Heart left ventricle (tissue), 13 donors: ENCODE measurements at regions not wholly inside any gene's neighbourhood (a gene's known extent, or its start where the extent isn't known, plus 50 kb on each side); places are given as distances from the start of the nearest gene placed in this dataset.

Experiments
- POLR2A ChIP-seq, 2 donors: fragments of 450-650 bp; IDR thresholded peaks; one replicate each; pipeline ENCODE4 v1.6.1; 2017; ENCODE audit warnings: antibody characterized with exemption in 2 of 2, mild to moderate bottlenecking in 2 of 2, moderate library complexity in 2 of 2
- TF ChIP-seq, protein P1 (sequence below), 12 donors: fragments of 200-600 bp; sonication (generic) in 4 of 12; IDR thresholded peaks; one replicate each; pipeline versions ENCODE4 v1.5.0 to v1.8.0; 2018 to 2022; ENCODE audit warnings: antibody characterized with exemption in 12 of 12, mild to moderate bottlenecking in 5 of 12
- donor health status: ischemic (EF 13 %, LVEDD 7.1; RV severe dilation, severe dysfunction).
- donor health status: DM: no; HTN: yes; CAD: no.
- donor health status: DM: no; HTN: no; CAD: no.
- donor health status: ischemic (EF 25% LVEDD 6.9; RV normal size, moderate dysfunction).
- donor health status: ischemic (EF 25% LVEDD 5.7; RV mildly dilated, moderate dysfunction).
- donor health status: ischemic (EF 35%, LVEDD 5.7; RV mildly dilated, moderate dysfunction).
- donor health status: nonischemic (EF 11% LVEDD 7.7; RV severe dilation, severe dysfunction).
- donor health status: DM: yes; HTN: yes; CAD: no.
- donor health status: PGD.
- donor health status: ischemic (EF 29% LVEDD 5.4; RV normal size, mild dysfunction).
- donor health status: nonischemic (EF 23%, LVEDD 6.1; RV moderate dilation, normal function).

DNA sequence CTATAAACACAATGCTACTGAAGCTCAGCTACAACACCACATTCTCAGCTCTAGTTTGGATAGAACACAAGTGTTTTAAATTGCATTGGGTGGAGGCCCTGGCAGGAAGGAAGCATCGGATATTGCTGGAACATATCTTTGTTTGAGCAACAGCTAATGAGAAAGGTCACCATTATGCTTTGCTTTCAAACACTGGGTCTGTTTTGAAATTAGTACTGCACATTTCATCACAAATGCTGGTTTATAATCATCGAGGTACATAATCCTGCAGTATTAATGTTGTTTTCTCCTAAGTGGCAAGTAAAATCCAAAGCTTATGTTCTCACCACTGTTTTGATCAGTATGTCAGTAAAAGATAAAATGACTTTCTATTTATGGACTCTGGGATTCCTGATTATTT is 61.5 kb upstream of the ARHGAP29 start:
- TF ChIP-seq, protein P1, sequence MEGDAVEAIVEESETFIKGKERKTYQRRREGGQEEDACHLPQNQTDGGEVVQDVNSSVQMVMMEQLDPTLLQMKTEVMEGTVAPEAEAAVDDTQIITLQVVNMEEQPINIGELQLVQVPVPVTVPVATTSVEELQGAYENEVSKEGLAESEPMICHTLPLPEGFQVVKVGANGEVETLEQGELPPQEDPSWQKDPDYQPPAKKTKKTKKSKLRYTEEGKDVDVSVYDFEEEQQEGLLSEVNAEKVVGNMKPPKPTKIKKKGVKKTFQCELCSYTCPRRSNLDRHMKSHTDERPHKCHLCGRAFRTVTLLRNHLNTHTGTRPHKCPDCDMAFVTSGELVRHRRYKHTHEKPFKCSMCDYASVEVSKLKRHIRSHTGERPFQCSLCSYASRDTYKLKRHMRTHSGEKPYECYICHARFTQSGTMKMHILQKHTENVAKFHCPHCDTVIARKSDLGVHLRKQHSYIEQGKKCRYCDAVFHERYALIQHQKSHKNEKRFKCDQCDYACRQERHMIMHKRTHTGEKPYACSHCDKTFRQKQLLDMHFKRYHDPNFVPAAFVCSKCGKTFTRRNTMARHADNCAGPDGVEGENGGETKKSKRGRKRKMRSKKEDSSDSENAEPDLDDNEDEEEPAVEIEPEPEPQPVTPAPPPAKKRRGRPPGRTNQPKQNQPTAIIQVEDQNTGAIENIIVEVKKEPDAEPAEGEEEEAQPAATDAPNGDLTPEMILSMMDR (IDR thresholded peaks at IDR 0.05) = no peak
- TF ChIP-seq POLR2A (IDR thresholded peaks at IDR 0.05) = no peak
